Smooth muscle cell (in vitro differentiated cells): ENCODE measurements at regions not wholly inside any gene's neighbourhood (a gene's known extent, or its start where the extent isn't known, plus 50 kb on each side); places are given as distances from the start of the nearest gene placed in this dataset.
"Not testable (repeated sequence)": the region's sequence is repeated elsewhere in the genome, so short reads cannot be mapped to it uniquely, and the experiment has no call there.

ENCODE experiments used
- DNase-seq: peaks from one replicate; lab custom pipeline; 2025; ENCODE audit not compliant: unreplicated experiment; lab: John Stamatoyannopoulos, UW
- H2AFZ ChIP-seq: fragments of 200-600 bp; sonication (generic); 2 replicates; pipeline ENCODE4 v1.6.0; 2016; ENCODE audit warnings: antibody characterized with exemption, low read depth, mild to moderate bottlenecking
- H3F3A ChIP-seq: fragments of 200-600 bp; sonication (generic); 2 replicates; pipeline ENCODE4 v1.6.0; 2017; ENCODE audit warnings: antibody characterized with exemption, low read depth
- H3K27ac ChIP-seq: fragments of 200-600 bp; sonication (generic); 2 replicates; pipeline ENCODE4 v1.5.1; 2016; ENCODE audit warnings: low read depth, mild to moderate bottlenecking
- H3K27me3 ChIP-seq: fragments of 200-600 bp; sonication (generic); 2 replicates; pipeline ENCODE4 v1.6.1; 2016; ENCODE audit warnings: low read depth, mild to moderate bottlenecking
- H3K36me3 ChIP-seq: fragments of 200-600 bp; sonication (generic); 2 replicates; pipeline ENCODE4 v1.5.1; 2016; ENCODE audit warnings: low read depth
- H3K4me1 ChIP-seq: fragments of 200-600 bp; sonication (generic); 2 replicates; pipeline ENCODE4 v1.5.1; 2016; ENCODE audit warnings: low read depth
- H3K4me2 ChIP-seq: fragments of 200-600 bp; sonication (generic); 2 replicates; pipeline ENCODE4 v1.6.0; 2016; ENCODE audit warnings: mild to moderate bottlenecking
- H3K4me3 ChIP-seq: fragments of 200-600 bp; sonication (generic); 2 replicates; pipeline ENCODE4 v1.5.1; 2016; ENCODE audit warnings: mild to moderate bottlenecking
- H3K79me2 ChIP-seq: fragments of 200-600 bp; sonication (generic); 2 replicates; pipeline ENCODE4 v1.6.0; 2016; ENCODE audit warnings: low read depth, mild to moderate bottlenecking
- H3K9ac ChIP-seq: fragments of 200-600 bp; sonication (generic); 2 replicates; pipeline ENCODE4 v1.6.0; 2016; ENCODE audit warnings: low read depth
- H3K9me3 ChIP-seq: fragments of 200-600 bp; sonication (generic); replicated peaks from 2 replicates; pipeline ENCODE4 v1.5.1; 2016; ENCODE audit warnings: low read depth
- H4K20me1 ChIP-seq: fragments of 200-600 bp; sonication (generic); 2 replicates; pipeline ENCODE4 v1.6.0; 2016; ENCODE audit warnings: low read depth
- WGBS: methylation state at CpG from one replicate; pipeline ENCODE4 v1.1.7; 2016; ENCODE audit warnings: low lambda C conversion rate; 5-methylcytosine and 5-hydroxymethylcytosine counted together
- TF ChIP-seq, protein P1 (sequence below): fragments of 200-600 bp; sonication (generic); IDR thresholded peaks from 2 replicates; pipeline ENCODE4 v1.5.1; 2017; ENCODE audit warnings: borderline replicate concordance, mild to moderate bottlenecking, antibody characterized with exemption; ENCODE audit not compliant: insufficient read depth, poor library complexity, severe bottlenecking

DNA sequence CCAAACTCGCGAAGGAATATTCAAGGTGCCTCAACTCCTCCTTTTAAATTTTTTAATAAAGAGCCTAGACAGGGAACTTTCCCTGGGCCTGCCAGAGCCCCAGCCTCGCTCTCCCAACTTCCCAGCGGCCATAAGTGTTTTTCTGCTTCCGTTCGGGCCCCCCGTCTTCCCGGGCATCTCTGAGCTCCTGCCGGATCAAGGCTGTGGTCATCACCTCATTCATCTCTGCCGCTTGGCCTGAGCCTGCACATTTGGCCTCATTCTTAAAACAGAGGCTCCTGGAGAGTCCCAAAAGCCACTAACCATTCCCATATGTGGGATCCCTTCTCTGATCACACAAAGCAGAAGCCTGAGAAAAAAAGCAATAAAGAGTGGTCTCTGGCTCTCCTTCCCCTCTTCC, 969.1 kb upstream of the DEFB115 start:
- Histone ChIP-seq H2AFZ (no peak overlapping the region), H3K9me3 (no peaks in the 10 kb centered on the region), H3K36me3 (no peaks in the 10 kb centered on the region), H3K4me3 (no peak overlapping the region), H3F3A (no peaks in the 10 kb centered on the region), H3K79me2 (no peaks in the 10 kb centered on the region), H3K27ac (no peak overlapping the region), H4K20me1 (no peaks in the 10 kb centered on the region), H3K4me2 (no peak overlapping the region), H3K9ac (no peak overlapping the region), H3K27me3 (no peaks in the 10 kb centered on the region), H3K4me1 (no peaks in the 10 kb centered on the region)
- TF ChIP-seq, protein P1, sequence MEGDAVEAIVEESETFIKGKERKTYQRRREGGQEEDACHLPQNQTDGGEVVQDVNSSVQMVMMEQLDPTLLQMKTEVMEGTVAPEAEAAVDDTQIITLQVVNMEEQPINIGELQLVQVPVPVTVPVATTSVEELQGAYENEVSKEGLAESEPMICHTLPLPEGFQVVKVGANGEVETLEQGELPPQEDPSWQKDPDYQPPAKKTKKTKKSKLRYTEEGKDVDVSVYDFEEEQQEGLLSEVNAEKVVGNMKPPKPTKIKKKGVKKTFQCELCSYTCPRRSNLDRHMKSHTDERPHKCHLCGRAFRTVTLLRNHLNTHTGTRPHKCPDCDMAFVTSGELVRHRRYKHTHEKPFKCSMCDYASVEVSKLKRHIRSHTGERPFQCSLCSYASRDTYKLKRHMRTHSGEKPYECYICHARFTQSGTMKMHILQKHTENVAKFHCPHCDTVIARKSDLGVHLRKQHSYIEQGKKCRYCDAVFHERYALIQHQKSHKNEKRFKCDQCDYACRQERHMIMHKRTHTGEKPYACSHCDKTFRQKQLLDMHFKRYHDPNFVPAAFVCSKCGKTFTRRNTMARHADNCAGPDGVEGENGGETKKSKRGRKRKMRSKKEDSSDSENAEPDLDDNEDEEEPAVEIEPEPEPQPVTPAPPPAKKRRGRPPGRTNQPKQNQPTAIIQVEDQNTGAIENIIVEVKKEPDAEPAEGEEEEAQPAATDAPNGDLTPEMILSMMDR = no peak
- 74% methylated on average over 10 of the region's 10 CpGs for WGBS
- no peak for DNase-seq

DNA sequence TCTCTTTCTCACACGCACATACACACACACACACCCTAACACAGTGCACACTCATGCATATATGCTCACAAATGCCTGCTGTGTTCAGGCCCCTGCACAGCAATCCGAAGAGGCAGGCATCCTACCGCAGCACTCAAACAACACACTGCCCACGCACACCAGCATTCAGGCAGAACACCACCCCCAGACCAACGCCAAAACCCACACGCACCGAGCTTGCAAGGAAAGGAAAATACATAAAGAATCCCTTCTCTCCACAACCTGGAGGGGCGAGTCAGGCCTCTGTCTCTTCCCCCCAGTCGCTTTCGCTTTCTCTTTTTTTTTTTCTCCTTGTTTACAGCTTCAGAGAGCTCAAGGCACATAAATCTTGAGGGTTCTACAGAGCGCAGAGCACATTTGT, 968.4 kb upstream of the DEFB115 start:
- H3K9ac ChIP-seq, DNase-seq, H3K36me3 ChIP-seq, H3K9me3 ChIP-seq, H3K79me2 ChIP-seq, H3K27ac ChIP-seq, H4K20me1 ChIP-seq, H3K4me1 ChIP-seq, H2AFZ ChIP-seq, H3F3A ChIP-seq, H3K4me2 ChIP-seq, H3K27me3 ChIP-seq, H3K4me3 ChIP-seq: not testable (repeated sequence)
- WGBS = 75% methylated on average over 11 of the region's 11 CpGs

DNA sequence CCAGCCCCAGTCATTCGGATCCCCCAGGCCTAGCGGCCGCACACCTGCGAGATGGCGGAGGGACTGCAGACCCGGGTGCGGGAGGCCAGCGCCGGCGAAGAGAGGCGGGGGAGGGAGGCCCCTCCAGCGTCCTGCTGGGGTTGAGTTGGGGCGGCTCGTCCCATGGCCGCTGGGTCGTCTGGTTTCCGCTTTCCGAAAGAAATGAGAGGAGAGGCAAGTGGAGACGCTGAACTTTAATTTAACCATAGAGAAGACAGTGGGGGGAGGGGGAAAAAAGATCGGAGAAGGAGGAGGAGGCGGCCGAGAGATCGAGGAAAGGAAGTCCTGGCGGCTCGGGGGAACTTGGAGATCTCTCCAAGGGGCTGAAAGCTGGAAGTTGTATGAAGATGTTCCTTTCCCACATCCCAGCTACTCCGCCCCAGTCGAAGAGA, 967.7 kb upstream of the DEFB115 start:
- 86% methylated on average over 27 of the region's 27 CpGs for WGBS
- H3F3A ChIP-seq, H3K9ac ChIP-seq, H3K36me3 ChIP-seq, H3K4me3 ChIP-seq, H3K27me3 ChIP-seq, H3K79me2 ChIP-seq, H2AFZ ChIP-seq, H4K20me1 ChIP-seq, H3K9me3 ChIP-seq, H3K27ac ChIP-seq, H3K4me1 ChIP-seq, DNase-seq, H3K4me2 ChIP-seq: not testable (repeated sequence)

DNA sequence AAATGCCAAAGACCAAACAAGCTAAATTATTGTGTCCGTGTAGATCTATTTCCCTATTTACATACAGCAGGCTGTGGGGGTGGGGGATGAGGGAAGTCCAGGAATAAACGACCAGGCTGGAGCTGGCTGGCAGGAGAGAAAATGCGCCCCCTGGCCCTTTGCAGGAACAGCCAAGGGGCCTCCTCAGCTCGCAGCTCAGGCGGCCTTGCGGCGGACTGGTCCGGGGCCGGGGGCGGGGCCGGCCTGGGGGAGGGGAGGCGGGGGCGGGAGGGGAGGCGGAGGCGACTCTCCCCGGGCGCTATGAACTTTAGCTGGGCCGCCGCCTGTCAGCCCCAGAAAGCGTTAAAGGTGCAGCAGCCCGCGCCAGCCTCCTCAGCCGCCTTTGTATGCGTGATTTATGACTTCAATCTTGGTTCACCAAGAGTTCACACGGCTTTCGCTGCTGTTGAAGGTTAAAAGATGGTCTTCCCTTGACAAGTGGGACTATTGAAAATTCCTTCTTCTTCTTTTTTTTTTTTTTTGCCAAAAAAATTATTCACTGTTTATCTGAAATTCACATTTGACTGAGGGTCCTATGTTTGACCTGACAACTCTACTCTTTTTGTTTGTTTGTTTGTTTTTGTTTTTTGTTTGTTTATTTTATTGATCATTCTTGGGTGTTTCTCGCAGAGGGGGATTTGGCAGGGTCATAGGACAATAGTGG, 967.0 kb upstream of the DEFB115 start:
- not testable (repeated sequence) for H4K20me1 ChIP-seq, H3K79me2 ChIP-seq, H3K27ac ChIP-seq, H3K36me3 ChIP-seq, H3K9me3 ChIP-seq, DNase-seq, H3K4me1 ChIP-seq, H3K27me3 ChIP-seq, H3K4me3 ChIP-seq, H3K4me2 ChIP-seq, H2AFZ ChIP-seq, H3K9ac ChIP-seq, H3F3A ChIP-seq
- 72% methylated on average over 18 of the region's 27 CpGs for WGBS

DNA sequence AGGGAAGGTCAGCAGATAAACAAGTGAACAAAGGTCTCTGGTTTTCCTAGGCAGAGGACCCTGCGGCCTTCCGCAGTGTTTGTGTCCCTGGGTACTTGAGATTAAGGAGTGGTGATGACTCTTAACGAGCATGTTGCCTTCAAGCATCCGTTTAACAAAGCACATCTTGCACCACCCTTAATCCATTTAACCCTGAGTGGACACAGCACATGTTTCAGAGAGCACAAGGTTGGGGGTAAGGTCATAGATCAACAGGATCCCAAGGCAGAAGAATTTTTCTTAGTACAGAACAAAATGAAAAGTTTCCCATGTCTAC, 966.4 kb upstream of the DEFB115 start:
- H3F3A ChIP-seq, H3K4me1 ChIP-seq: not testable (repeated sequence)

DNA sequence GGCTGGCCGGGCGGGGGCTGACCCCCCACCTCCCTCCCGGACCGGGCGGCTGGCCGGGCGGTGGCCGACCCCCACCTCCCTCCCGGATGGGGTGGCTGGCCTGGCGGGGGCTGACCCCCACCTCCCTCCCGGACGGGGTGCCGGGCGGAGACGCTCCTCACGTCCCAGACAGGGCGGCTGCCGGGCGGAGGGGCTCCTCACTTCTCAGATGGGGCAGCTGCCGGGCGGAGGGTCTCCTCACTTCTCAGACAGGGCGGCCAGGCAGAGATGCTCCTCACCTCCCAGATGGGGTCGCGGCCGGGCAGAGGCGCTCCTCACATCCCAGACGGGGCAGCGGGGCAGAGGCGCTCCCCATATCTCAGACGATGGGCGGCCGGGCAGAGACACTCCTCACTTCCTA, 965.8 kb upstream of the DEFB115 start:
- not testable (repeated sequence) for H3K4me1 ChIP-seq, DNase-seq, H3K79me2 ChIP-seq, H2AFZ ChIP-seq, H3K4me3 ChIP-seq, H3K27me3 ChIP-seq, H3K4me2 ChIP-seq, H3K36me3 ChIP-seq, H3K9ac ChIP-seq, H4K20me1 ChIP-seq, H3F3A ChIP-seq, H3K9me3 ChIP-seq, H3K27ac ChIP-seq
- WGBS = 99% methylated on average over 13 of the region's 32 CpGs

More for the DNA sequence above, 966.4 kb upstream of the DEFB115 start:
- not testable (repeated sequence) for H3K27me3 ChIP-seq, H3K9me3 ChIP-seq, H4K20me1 ChIP-seq, H3K9ac ChIP-seq, H3K4me3 ChIP-seq, H3K4me2 ChIP-seq, H3K36me3 ChIP-seq, DNase-seq, H2AFZ ChIP-seq, H3K79me2 ChIP-seq, H3K27ac ChIP-seq
- WGBS = 79% methylated on average over 3 of the region's 4 CpGs

DNA sequence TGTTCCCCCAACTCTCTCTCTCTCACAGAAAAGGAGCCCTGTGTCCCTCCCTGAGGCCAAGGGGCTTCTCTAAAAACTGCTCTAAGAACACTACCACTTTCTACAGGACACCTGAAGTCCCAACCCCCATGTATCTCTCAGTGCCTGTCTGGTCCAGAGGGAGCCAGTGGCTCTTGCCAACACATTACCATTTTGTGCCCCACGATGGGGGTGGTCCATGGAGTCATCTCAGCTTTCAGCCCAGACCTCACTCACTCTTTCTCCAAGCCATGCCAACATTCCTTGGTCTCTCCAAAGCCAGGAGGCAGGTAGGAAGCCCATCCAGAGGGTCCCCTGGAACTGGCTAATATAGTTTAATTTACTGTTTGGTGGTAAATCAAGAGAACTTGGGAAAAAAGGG, 962.1 kb upstream of the DEFB115 start:
- not testable (repeated sequence) for H2AFZ ChIP-seq, H3K79me2 ChIP-seq, H3K4me3 ChIP-seq, H3F3A ChIP-seq, H4K20me1 ChIP-seq, H3K27ac ChIP-seq, H3K36me3 ChIP-seq, H3K4me1 ChIP-seq, H3K27me3 ChIP-seq, H3K9ac ChIP-seq, DNase-seq, H3K4me2 ChIP-seq, H3K9me3 ChIP-seq
- WGBS = 29% methylated on average over 1 of the region's 1 CpG

DNA sequence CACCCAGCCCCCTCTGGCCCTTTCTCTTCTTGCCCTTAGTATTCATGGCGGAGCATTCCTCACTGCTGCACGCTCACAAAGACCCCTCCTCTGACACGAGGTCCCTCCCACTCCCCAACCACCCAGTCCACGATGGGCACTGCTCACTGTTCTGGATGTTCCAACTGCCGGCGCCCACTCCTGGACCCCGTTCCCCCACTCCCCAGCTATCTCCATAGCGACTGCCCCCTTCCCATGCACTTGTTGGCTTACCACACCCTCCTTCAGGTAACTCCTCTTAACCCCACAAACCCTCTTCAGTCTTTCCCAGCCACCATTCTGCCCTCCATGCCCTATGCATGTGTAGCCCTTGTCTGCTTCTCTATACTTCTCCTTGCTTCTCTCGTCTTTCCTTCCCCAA, 961.5 kb upstream of the DEFB115 start:
- H4K20me1 ChIP-seq, DNase-seq, H3K9ac ChIP-seq, H3K9me3 ChIP-seq, H2AFZ ChIP-seq, H3K4me2 ChIP-seq, H3K27me3 ChIP-seq, H3K4me1 ChIP-seq, H3F3A ChIP-seq, H3K36me3 ChIP-seq, H3K4me3 ChIP-seq, H3K79me2 ChIP-seq, H3K27ac ChIP-seq: not testable (repeated sequence)
- 68% methylated on average over 7 of the region's 9 CpGs for WGBS
